ENCODE measurements at regions not wholly inside any gene's neighbourhood (a gene's known extent, or its start where the extent isn't known, plus 50 kb on each side); places are given as distances from the start of the nearest gene placed in this dataset.
A peak's percentile ranks its signal among the peaks of the same experiment; 100 is the strongest.

DNA sequence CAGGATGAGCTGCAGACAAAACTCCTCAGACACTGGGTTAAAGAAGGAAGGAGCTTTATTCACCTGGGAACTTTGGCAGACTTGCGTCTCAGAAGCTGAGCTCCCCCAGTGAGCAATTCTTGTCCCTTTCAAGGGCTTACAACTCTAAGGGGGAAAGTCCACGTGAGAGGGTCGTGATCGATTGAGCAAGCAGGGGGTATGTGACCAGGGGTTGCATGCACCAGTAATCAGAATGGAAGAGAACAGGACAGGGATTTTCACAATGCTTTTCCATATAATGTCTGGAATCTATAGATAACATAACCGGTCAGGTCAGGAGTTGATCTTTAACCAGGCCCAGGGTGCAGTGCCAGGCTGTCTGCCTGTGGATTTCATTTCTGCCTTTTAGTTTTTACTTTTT, 202.8 kb upstream of the MRPS30 start:
- Histone ChIP-seq H3K4me1 (ENCODE audit: insufficient read depth, low read length) (no peaks in the 10 kb centered on the region), H3K27me3 (ENCODE audit: control insufficient read depth in 1 of 2, insufficient read depth in 2 of 2, low read length in 2 of 2) (no peaks in the 10 kb centered on the region), H3K4me3 (ENCODE audit: low read length) (no peak overlapping the region), H3K9me3 (ENCODE audit: control insufficient read depth in 1 of 2, insufficient read depth in 1 of 2, low read length in 2 of 2) (peaks cover 0 to 4% of the 10 kb centered on the region in 2 experiments), H3K36me3 (ENCODE audit: insufficient read depth, low read length) (no peaks in the 10 kb centered on the region), H3K27ac (ENCODE audit: low read depth in 1 of 2, low read length in 2 of 2) (no peak overlapping the region)
- ChIA-PET CTCF (no interaction called here), POLR2A (no interaction called here)
- Mint-ChIP-seq H3K27me3 (no peaks in the 10 kb centered on the region), H3K36me3 (ENCODE audit: low read depth) (no peaks in the 10 kb centered on the region), H3K27ac (no peak overlapping the region), H3K4me3 (no peak overlapping the region), H3K9me3 (peaks cover 7% of the 10 kb centered on the region), H3K4me1 (ENCODE audit: low read depth) (no peaks in the 10 kb centered on the region)
- TF ChIP-seq, protein P1, sequence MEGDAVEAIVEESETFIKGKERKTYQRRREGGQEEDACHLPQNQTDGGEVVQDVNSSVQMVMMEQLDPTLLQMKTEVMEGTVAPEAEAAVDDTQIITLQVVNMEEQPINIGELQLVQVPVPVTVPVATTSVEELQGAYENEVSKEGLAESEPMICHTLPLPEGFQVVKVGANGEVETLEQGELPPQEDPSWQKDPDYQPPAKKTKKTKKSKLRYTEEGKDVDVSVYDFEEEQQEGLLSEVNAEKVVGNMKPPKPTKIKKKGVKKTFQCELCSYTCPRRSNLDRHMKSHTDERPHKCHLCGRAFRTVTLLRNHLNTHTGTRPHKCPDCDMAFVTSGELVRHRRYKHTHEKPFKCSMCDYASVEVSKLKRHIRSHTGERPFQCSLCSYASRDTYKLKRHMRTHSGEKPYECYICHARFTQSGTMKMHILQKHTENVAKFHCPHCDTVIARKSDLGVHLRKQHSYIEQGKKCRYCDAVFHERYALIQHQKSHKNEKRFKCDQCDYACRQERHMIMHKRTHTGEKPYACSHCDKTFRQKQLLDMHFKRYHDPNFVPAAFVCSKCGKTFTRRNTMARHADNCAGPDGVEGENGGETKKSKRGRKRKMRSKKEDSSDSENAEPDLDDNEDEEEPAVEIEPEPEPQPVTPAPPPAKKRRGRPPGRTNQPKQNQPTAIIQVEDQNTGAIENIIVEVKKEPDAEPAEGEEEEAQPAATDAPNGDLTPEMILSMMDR (IDR thresholded peaks at IDR 0.05): no peak
- DNase-seq (no peak), ATAC-seq (ENCODE audit: poor library complexity) (no peak)
- intact Hi-C loops (cut with DNase I, micrococcal nuclease): no loop called here

DNA sequence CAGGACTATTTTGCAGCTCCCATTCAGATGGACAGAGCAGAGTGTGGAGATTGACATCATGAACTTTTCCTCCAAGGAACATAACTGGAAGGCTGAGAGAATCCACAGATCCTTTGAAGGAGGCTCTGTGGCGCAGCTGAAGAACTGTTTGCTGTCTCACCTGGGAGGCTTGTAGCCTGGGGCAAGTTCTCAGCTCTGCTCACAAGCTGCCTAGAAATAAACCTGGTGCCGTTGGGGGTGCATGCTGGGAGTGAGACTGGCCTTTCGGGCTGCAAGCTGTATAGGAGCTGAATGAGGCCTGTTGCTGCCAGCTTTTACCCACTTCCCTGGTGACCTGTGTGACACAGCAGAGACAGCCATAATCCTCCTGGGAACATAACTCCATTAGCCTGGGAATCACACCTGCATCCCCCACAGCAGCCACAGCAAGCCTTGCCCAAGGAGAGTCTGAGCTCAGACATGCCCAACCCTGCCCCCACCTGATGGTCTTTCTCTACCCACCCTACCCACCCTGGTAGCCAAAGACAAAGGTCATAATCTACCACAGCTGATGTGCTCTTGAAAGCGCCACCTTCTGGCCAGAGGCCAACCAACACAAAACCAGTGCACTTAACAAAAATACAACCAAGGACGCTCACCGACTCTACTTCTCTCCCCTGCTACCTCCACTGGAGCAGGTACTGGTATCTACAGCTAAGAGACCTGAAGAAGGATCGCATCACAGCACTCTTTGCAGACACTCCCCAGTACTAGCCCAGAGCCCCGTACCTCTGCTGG, 205.1 kb upstream of the MRPS30 start:
- no peaks in the 10 kb centered on the region for H3K27me3 ChIP-seq (ENCODE audit: control insufficient read depth in 1 of 2, insufficient read depth in 2 of 2, low read length in 2 of 2)
- TF ChIP-seq, protein P1 (IDR thresholded peaks at IDR 0.05): no peak
- peaks cover 7% of the 10 kb centered on the region for H3K9me3 Mint-ChIP-seq
- no peaks in the 10 kb centered on the region for H3K36me3 Mint-ChIP-seq (ENCODE audit: low read depth)
- H3K36me3 ChIP-seq (ENCODE audit: insufficient read depth, low read length): no peaks in the 10 kb centered on the region
- no peak overlapping the region for H3K27ac ChIP-seq (ENCODE audit: low read depth in 1 of 2, low read length in 2 of 2)
- ATAC-seq (ENCODE audit: poor library complexity) (no peak), DNase-seq (peak in 1 of 14 experiments; percentile 2)
- H3K9me3 ChIP-seq (ENCODE audit: control insufficient read depth in 1 of 2, insufficient read depth in 1 of 2, low read length in 2 of 2): peaks cover 0 to 4% of the 10 kb centered on the region in 2 experiments
- H3K27ac Mint-ChIP-seq: no peak overlapping the region
- H3K27me3 Mint-ChIP-seq: no peaks in the 10 kb centered on the region
- ChIA-PET CTCF (no interaction called here), POLR2A (no interaction called here)
- H3K4me1 ChIP-seq (ENCODE audit: insufficient read depth, low read length): no peaks in the 10 kb centered on the region
- H3K4me1 Mint-ChIP-seq (ENCODE audit: low read depth): no peaks in the 10 kb centered on the region
- no peak overlapping the region for H3K4me3 ChIP-seq (ENCODE audit: low read length)
- no peak overlapping the region for H3K4me3 Mint-ChIP-seq
- intact Hi-C loops (cut with DNase I, micrococcal nuclease): no loop called here

GRCh38 chr5:44574678-44575077, 185.5 kb upstream of the FGF10 start:
- H3K4me3 Mint-ChIP-seq: no peak overlapping the region
- H3K36me3 ChIP-seq (ENCODE audit: insufficient read depth, low read length): no peaks in the 10 kb centered on the region
- TF ChIP-seq, protein P1 (IDR thresholded peaks at IDR 0.05): no peak
- no peaks in the 10 kb centered on the region for H3K27me3 ChIP-seq (ENCODE audit: control insufficient read depth in 1 of 2, insufficient read depth in 2 of 2, low read length in 2 of 2)
- H3K9me3 ChIP-seq (ENCODE audit: control insufficient read depth in 1 of 2, insufficient read depth in 1 of 2, low read length in 2 of 2): peaks cover 5 to 6% of the 10 kb centered on the region in 2 experiments
- ChIA-PET CTCF (no interaction called here), POLR2A (no interaction called here)
- intact Hi-C loops (cut with DNase I, micrococcal nuclease): no loop called here
- H3K4me1 ChIP-seq (ENCODE audit: insufficient read depth, low read length): no peaks in the 10 kb centered on the region
- ATAC-seq (ENCODE audit: poor library complexity): no peak
- no peaks in the 10 kb centered on the region for H3K4me1 Mint-ChIP-seq (ENCODE audit: low read depth)
- DNase-seq: no peak
- H3K27ac ChIP-seq (ENCODE audit: low read depth in 1 of 2, low read length in 2 of 2): no peak overlapping the region
- H3K27ac Mint-ChIP-seq: no peak overlapping the region
- peaks cover 2% of the 10 kb centered on the region for H3K9me3 Mint-ChIP-seq
- H3K27me3 Mint-ChIP-seq: no peaks in the 10 kb centered on the region
- H3K36me3 Mint-ChIP-seq (ENCODE audit: low read depth): no peaks in the 10 kb centered on the region
- H3K4me3 ChIP-seq (ENCODE audit: low read length): no peak overlapping the region

All from CD4-positive, alpha-beta T cell (primary cell).